GM12874 (cell line): ENCODE measurements at regions not wholly inside any gene's neighbourhood (a gene's known extent, or its start where the extent isn't known, plus 50 kb on each side); places are given as distances from the start of the nearest gene placed in this dataset.

Experiments
- TF ChIP-seq, protein P1 (sequence below): IDR thresholded peaks from 2 replicates; pipeline ENCODE4 v1.5.1; 2011; ENCODE audit warnings: low read depth, mild to moderate bottlenecking, control low read depth, low read length, moderate library complexity; ENCODE audit not compliant: insufficient read depth

DNA sequence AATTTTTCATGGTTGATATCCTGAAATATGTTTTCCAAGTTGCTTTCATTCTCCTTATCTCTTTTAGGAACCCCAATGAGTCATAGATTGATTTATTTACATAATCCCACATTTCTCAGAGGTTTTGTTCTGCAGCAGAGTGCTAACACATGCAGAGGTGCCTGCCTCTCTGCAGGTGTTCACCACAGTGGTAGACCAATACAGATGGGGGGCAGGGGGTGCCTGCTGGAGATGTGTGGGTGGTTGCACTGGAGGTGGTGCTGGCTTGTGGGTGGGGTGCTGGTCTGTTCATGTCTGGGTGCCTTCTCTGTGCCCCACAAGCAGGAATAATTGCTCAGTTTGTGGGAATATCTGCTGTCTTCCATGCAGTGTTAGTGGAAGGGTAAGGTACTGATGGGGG, 131.1 kb downstream of the JRKL start:
- TF ChIP-seq, protein P1, sequence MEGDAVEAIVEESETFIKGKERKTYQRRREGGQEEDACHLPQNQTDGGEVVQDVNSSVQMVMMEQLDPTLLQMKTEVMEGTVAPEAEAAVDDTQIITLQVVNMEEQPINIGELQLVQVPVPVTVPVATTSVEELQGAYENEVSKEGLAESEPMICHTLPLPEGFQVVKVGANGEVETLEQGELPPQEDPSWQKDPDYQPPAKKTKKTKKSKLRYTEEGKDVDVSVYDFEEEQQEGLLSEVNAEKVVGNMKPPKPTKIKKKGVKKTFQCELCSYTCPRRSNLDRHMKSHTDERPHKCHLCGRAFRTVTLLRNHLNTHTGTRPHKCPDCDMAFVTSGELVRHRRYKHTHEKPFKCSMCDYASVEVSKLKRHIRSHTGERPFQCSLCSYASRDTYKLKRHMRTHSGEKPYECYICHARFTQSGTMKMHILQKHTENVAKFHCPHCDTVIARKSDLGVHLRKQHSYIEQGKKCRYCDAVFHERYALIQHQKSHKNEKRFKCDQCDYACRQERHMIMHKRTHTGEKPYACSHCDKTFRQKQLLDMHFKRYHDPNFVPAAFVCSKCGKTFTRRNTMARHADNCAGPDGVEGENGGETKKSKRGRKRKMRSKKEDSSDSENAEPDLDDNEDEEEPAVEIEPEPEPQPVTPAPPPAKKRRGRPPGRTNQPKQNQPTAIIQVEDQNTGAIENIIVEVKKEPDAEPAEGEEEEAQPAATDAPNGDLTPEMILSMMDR, result no peak

DNA sequence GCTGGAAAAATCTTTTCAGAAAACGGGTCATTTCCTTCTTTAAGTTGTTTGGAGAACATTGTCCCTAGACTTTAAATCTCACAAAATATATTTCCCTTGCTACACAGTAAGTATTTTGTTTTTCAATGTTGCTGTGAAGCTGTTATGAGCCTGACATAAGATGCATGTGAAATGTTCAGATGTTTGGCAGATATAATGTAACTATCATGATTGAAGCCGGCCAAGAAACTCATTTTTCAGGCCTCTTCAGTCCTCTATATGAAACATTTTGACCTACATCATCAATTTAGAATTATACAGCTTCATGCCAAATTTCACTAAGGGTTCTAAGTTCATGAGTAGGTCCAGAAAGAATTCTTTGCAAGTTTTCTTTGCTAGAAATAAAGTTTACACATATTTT, 133.8 kb downstream of the JRKL start:
- TF ChIP-seq, protein P1, result no peak

DNA sequence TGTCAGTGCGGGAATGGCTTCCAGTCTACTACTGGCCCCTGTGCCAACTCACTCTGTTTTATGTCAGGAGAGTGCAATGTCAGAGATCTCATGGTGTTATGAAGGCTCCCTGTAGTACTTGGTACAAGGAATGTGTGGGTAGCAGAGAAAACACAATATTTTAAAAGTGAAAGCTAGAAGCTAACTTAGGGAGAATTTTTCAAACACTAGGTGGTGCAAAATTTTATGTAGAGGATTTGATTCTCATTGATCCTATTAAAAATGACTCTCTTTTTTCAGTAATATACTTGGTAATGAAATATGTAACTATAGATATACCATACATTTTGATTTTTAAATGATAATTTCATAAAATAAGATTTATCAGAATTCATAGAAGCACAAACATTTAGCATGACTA, 134.7 kb downstream of the JRKL start:
- TF ChIP-seq, protein P1, result no peak

DNA sequence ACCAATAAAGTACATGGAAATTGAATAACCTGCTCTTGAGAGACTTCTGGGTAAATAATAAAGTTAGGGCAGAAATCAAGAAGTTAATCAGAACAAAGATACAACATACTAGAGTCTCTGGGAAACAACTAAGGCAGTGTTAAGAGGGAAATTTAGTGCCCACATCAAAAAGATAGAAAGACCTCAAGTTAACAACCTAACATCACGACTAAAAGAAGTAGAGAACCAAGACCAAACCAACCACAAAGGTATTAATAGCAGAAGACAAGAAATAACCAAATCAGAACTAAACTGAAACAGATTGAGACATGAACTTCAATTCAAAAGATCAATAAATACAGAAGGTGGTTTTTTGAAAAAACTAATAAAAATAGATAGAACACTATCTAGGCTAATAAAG, 140.7 kb downstream of the JRKL start:
- TF ChIP-seq, protein P1, result no peak

DNA sequence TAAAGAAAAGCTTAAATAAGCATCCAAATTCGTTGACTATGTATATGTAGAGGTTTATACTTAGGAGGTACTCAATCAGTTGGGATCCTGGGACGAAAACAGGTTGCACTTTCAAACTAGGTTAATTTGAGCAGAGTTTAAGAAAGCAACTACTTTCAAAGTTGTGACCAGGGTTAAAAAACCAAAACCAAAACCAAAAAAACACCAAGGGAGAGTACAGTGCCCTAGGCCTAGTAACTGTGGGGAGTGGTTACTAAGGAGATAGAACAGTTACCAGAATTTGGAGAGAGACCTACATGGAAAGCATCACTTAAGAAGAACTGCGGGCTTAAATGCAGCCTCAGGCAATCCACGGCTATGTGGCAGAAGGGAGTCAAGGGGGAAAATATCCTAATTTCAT, 148.3 kb downstream of the JRKL start:
- TF ChIP-seq, protein P1, result no peak

DNA sequence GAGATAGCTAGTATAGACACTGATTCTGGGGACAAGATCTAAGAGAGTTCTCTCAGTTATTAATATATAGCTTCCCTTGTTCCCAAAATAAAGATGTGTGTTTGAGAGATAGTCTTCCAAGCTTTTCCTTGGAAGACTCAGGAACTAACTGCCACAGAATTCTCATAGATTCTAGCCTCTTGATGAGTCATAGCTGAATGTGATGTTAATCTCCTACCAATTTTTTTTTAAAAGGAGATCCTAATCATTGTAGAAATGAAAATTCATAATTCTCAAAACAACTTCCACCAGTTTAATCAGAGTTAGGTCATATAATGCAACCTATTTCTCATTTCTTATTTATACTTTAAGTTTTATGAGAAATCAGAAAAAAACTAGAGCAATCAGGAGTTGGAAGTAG, 148.8 kb downstream of the JRKL start:
- TF ChIP-seq, protein P1, result no peak

DNA sequence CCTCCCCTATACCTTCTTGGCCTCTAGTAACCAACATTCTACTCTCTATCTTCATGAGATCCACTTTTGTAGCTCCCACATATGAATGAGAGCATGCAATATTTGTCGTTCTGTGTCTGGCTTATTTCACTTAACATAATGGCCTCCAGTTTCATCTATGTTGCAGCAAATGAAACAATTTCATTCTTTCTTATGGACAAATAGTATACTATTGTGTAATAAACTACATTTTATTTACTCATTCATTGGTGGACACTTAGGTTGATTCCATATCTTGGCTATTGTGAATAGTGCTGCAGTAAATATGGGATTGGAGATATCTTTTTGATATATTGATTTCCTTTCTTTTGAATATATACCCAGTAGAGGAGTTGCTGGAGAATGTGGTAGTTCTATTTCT, 151.1 kb downstream of the JRKL start:
- TF ChIP-seq, protein P1, result no peak

DNA sequence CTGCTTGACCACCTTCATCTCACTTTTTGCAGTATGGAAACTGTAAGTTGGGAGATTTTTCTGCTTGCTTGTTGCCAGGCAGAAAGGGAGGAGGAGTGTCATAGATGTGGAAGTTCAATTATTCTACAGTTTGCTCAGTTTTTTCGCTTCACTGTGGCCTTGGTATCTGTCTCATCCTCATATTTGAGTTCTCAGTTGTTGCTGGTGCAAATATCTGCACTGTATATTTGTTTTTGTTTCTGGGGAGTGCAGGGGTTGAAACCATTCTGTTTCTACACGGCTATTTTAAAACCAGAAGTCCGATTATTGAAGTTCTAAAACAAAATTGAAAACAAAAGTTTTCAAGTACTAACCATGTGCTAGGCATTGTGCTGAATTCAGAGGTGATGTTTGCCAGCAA, 153.4 kb downstream of the JRKL start:
- TF ChIP-seq, protein P1, result no peak
